ENCODE measurements at regions not wholly inside any gene's neighbourhood (a gene's known extent, or its start where the extent isn't known, plus 50 kb on each side); places are given as distances from the start of the nearest gene placed in this dataset.

DNA sequence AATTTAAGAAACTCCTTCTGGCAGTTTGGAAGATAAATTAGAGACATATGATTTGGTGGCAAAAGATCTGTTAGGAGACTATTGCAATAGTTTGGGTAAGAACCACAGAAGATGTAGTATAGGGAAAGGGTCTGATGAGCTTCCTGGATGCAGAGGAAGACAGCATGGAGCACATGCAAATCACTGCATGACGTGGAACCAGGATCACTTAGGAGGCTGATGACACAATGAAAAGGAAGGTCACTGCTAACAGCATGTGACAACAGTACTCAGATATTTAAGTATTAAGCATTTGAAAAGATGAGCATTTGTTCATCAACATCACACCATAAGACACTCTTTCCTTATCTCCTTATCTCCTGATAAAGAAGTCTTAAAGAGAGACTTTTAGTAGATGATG, 167.8 kb upstream of the LDB2 start:
- TF ChIP-seq RAD21 (IDR thresholded peaks at IDR 0.05; ENCODE audit: low read depth) (no peak), TEAD4 (IDR thresholded peaks at IDR 0.05) (no peak), TCF12 (IDR thresholded peaks at IDR 0.05; ENCODE audit: low read depth) (no peak), FOXM1 (IDR thresholded peaks at IDR 0.05; ENCODE audit: borderline replicate concordance, low read depth) (no peak), EGR1 (IDR thresholded peaks at IDR 0.05) (no peak), EP300 (IDR thresholded peaks at IDR 0.05; ENCODE audit: borderline replicate concordance) (no peak), USF1 (IDR thresholded peaks at IDR 0.05) (no peak), MAX (IDR thresholded peaks at IDR 0.05) (no peak)

GRCh38 chr4:17065821-17066220, 167.4 kb upstream of the LDB2 start:
- TF ChIP-seq TEAD4 (IDR thresholded peaks at IDR 0.05), result no peak
- TF ChIP-seq CREB1 (IDR thresholded peaks at IDR 0.05; ENCODE audit: low read depth), result no peak
- no peak for TF ChIP-seq MAX (IDR thresholded peaks at IDR 0.05)
- no peak for TF ChIP-seq ZBTB7A (IDR thresholded peaks at IDR 0.05; ENCODE audit: low read depth)

GRCh38 chr4:17064959-17065358, 166.5 kb upstream of the LDB2 start:
- TF ChIP-seq EGR1 (IDR thresholded peaks at IDR 0.05) (no peak), CEBPB (IDR thresholded peaks at IDR 0.05) (no peak), YY1 (IDR thresholded peaks at IDR 0.05; ENCODE audit: low read depth) (no peak), NFIC (IDR thresholded peaks at IDR 0.05) (no peak), EP300 (IDR thresholded peaks at IDR 0.05; ENCODE audit: borderline replicate concordance) (no peak)

DNA sequence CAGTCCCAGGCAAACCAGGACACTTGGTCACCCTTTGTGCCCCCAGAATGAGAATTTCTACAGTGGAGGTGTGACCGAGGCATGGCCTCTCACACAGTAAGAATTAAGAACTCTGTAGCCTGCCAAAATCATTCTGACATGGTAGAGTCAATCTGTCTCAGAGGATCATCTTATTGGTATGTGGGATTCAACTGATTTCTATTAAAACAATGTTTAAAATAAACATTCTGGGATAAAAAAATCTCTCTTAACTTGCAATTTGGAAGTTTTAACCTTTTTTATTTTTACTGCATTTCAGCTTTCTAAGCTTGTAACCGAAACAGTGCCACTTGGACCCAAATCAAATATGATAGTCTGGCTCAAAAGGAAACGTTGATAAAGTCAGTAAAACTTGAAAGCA, 165.4 kb upstream of the LDB2 start:
- TF ChIP-seq TCF12 (IDR thresholded peaks at IDR 0.05; ENCODE audit: low read depth), result no peak
- no peak for TF ChIP-seq RAD21 (IDR thresholded peaks at IDR 0.05; ENCODE audit: low read depth)

- TF ChIP-seq TEAD4 (IDR thresholded peaks at IDR 0.05) (no peak), RAD21 (IDR thresholded peaks at IDR 0.05; ENCODE audit: low read depth) (no peak), TCF12 (IDR thresholded peaks at IDR 0.05; ENCODE audit: low read depth) (no peak), CREB1 (IDR thresholded peaks at IDR 0.05; ENCODE audit: low read depth) (no peak), TAF1 (IDR thresholded peaks at IDR 0.05; ENCODE audit: low read depth) (no peak), NFIC (IDR thresholded peaks at IDR 0.05) (no peak), ZBTB7A (IDR thresholded peaks at IDR 0.05; ENCODE audit: low read depth) (no peak), FOXM1 (IDR thresholded peaks at IDR 0.05; ENCODE audit: borderline replicate concordance, low read depth) (no peak), EGR1 (IDR thresholded peaks at IDR 0.05) (no peak), MAX (IDR thresholded peaks at IDR 0.05) (no peak)
- TF ChIP-seq, protein P1, sequence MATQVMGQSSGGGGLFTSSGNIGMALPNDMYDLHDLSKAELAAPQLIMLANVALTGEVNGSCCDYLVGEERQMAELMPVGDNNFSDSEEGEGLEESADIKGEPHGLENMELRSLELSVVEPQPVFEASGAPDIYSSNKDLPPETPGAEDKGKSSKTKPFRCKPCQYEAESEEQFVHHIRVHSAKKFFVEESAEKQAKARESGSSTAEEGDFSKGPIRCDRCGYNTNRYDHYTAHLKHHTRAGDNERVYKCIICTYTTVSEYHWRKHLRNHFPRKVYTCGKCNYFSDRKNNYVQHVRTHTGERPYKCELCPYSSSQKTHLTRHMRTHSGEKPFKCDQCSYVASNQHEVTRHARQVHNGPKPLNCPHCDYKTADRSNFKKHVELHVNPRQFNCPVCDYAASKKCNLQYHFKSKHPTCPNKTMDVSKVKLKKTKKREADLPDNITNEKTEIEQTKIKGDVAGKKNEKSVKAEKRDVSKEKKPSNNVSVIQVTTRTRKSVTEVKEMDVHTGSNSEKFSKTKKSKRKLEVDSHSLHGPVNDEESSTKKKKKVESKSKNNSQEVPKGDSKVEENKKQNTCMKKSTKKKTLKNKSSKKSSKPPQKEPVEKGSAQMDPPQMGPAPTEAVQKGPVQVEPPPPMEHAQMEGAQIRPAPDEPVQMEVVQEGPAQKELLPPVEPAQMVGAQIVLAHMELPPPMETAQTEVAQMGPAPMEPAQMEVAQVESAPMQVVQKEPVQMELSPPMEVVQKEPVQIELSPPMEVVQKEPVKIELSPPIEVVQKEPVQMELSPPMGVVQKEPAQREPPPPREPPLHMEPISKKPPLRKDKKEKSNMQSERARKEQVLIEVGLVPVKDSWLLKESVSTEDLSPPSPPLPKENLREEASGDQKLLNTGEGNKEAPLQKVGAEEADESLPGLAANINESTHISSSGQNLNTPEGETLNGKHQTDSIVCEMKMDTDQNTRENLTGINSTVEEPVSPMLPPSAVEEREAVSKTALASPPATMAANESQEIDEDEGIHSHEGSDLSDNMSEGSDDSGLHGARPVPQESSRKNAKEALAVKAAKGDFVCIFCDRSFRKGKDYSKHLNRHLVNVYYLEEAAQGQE (IDR thresholded peaks at IDR 0.05; ENCODE audit: low read depth), result no peak
Observed at GRCh38 chr4:17060230-17060629, 161.8 kb upstream of the LDB2 start.

DNA sequence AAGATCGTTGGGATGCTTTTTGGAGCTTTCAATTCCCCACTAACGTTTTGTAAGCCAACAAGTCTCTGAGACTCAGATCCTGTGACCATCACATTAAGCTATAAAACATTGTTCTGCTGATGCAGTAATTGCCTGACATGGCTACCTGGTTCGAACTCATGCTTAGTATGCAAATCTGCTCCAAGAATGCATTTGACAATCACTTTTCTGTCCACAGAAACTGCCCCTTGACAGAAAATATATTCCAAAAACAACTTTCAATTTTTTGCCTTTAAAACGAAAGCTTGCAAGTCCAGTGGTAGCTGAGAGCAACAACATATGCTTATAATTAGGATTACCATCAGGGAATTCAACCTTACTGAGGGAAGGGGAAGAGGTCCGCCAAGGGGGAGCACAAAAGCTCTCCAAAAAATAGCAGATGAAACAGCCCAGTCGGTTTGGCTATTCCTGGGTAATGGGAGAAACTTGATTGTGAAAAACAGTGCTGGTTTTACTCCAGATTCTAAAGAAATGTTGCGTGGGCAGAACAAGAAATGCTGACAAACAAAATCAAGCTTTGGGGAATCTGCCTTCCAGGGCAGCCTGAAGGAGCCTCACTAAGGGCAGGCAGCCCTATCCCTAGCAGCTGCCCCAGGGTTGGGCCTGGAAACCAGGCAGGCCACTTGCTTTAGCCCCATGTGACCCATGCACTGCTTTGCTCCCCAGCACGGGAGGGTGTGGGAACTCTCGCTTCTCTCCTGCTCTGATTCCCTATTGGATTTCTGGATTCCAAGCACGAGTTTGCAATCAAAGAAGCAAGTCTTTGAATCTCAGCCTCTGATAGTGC, 160.7 kb upstream of the LDB2 start:
- TF ChIP-seq FOXM1 (IDR thresholded peaks at IDR 0.05; ENCODE audit: borderline replicate concordance, low read depth) (no peak), CEBPB (IDR thresholded peaks at IDR 0.05) (no peak), TCF12 (IDR thresholded peaks at IDR 0.05; ENCODE audit: low read depth) (no peak), RAD21 (IDR thresholded peaks at IDR 0.05; ENCODE audit: low read depth) (no peak)
- TF ChIP-seq, protein P1 (IDR thresholded peaks at IDR 0.05; ENCODE audit: low read depth), result no peak

- no peak for TF ChIP-seq TAF1 (IDR thresholded peaks at IDR 0.05; ENCODE audit: low read depth)
- no peak for TF ChIP-seq CEBPB (IDR thresholded peaks at IDR 0.05)
- no peak for TF ChIP-seq FOXM1 (IDR thresholded peaks at IDR 0.05; ENCODE audit: borderline replicate concordance, low read depth)
- TF ChIP-seq, protein P1 (IDR thresholded peaks at IDR 0.05; ENCODE audit: low read depth), result no peak
- TF ChIP-seq TEAD4 (IDR thresholded peaks at IDR 0.05), result no peak
- TF ChIP-seq NFIC (IDR thresholded peaks at IDR 0.05), result no peak
- TF ChIP-seq MAX (IDR thresholded peaks at IDR 0.05), result no peak
- no peak for TF ChIP-seq TCF12 (IDR thresholded peaks at IDR 0.05; ENCODE audit: low read depth)
- no peak for TF ChIP-seq ZBTB7A (IDR thresholded peaks at IDR 0.05; ENCODE audit: low read depth)
- TF ChIP-seq YY1 (IDR thresholded peaks at IDR 0.05; ENCODE audit: low read depth), result no peak
- no peak for TF ChIP-seq CREB1 (IDR thresholded peaks at IDR 0.05; ENCODE audit: low read depth)
- TF ChIP-seq USF1 (IDR thresholded peaks at IDR 0.05), result no peak
- no peak for TF ChIP-seq EP300 (IDR thresholded peaks at IDR 0.05; ENCODE audit: borderline replicate concordance)
- no peak for TF ChIP-seq EGR1 (IDR thresholded peaks at IDR 0.05)
- no peak for TF ChIP-seq RAD21 (IDR thresholded peaks at IDR 0.05; ENCODE audit: low read depth)
Observed at GRCh38 chr4:17058536-17058915, 160.1 kb upstream of the LDB2 start.

Measured in Ishikawa (cell line).